HFFc6 (cell line): ENCODE measurements at regions not wholly inside any gene's neighbourhood (a gene's known extent, or its start where the extent isn't known, plus 50 kb on each side); places are given as distances from the start of the nearest gene placed in this dataset.

Experiments used
- DNase-seq: peaks from one replicate; pipeline ENCODE4 v3.0.0-alpha.2; 2018
- H3K27ac Mint-ChIP-seq: 2 replicates; pipeline ENCODE4 v1.8.0; 2020; ENCODE audit warnings: mild to moderate bottlenecking, mixed read lengths
- H3K27me3 Mint-ChIP-seq: 2 replicates; pipeline ENCODE4 v1.8.0; 2021; ENCODE audit warnings: mild to moderate bottlenecking, moderate library complexity, mixed read lengths; ENCODE audit not compliant: insufficient read depth
- H3K36me3 Mint-ChIP-seq: 2 replicates; pipeline ENCODE4 v1.8.0; 2021; ENCODE audit warnings: low read depth, mixed read lengths
- H3K4me1 Mint-ChIP-seq: 2 replicates; pipeline ENCODE4 v1.8.0; 2020; ENCODE audit warnings: low read depth, mixed read lengths
- H3K4me3 Mint-ChIP-seq: 2 replicates; pipeline ENCODE4 v1.8.0; 2020; ENCODE audit warnings: mild to moderate bottlenecking, moderate library complexity, mixed read lengths
- H3K9me3 Mint-ChIP-seq: 2 replicates; pipeline ENCODE4 v1.8.0; 2020; ENCODE audit warnings: mild to moderate bottlenecking, mixed read lengths
- CTCF ChIP-seq: fragments of 200-600 bp; sonication (generic); IDR thresholded peaks from 2 replicates; pipeline ENCODE4 v1.5.0; 2021; ENCODE audit warnings: antibody characterized with exemption, mild to moderate bottlenecking

GRCh38 chr11:134613646-134614045 is 201.6 kb upstream of the B3GAT1 start:
- H3K4me3 Mint-ChIP-seq = no peak overlapping the region
- H3K36me3 Mint-ChIP-seq = peaks cover 12% of the 10 kb centered on the region; the same call in 1 of the 2 replicates
- H3K27ac Mint-ChIP-seq = no peak overlapping the region
- no peak for DNase-seq
- no peaks in the 10 kb centered on the region for H3K4me1 Mint-ChIP-seq
- peaks cover 76% of the 10 kb centered on the region for H3K9me3 Mint-ChIP-seq
- no peak for TF ChIP-seq CTCF
- H3K27me3 Mint-ChIP-seq = no peaks in the 10 kb centered on the region; the same call in 1 of the 2 replicates

DNA sequence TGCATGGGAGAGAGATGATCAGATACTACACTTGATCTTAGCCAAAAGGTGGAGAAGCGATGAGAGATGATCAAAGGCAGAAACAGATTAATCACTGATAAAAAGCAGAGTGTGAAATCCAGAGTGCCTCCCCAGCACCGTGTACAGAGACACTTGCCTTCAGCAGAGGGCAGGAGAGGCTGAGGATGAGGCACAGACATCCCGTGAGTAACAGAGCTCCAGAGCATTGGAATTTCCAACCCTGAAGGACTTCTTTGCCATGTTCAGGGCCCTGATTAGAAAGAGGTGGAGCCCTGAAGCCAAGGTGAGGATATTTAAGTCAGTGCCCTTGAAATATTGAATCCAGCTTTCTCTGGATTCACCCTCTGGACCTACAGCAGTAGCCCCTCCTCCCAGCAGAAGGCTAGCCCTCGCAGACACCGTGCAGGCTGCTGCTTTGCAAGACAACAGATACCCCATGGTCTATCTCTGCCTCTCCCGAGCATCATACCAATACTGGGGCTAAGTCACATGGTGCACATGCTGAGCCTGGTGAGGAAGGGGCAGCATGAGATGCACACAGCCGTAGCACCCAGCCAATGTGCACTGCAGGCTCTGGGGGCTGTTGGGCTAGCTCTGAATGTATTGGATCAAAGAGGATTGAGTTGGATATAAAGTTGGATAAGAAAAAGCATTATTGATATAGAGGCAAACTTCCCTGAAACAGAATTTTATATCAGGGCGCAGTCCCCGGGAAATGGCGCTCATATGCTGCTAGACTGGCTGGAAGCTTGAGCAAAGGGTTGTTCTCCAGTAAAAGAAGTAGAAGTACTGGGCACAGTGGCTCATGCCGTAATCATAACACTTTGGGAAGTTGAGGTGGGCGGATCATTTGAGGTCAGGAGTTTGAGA is 200.3 kb upstream of the B3GAT1 start:
- Mint-ChIP-seq H3K4me3 (no peak overlapping the region), H3K4me1 (no peaks in the 10 kb centered on the region), H3K27ac (no peak overlapping the region), H3K9me3 (peaks cover 76% of the 10 kb centered on the region), H3K27me3 (no peaks in the 10 kb centered on the region; the same call in 1 of the 2 replicates), H3K36me3 (peaks cover 12% of the 10 kb centered on the region; the same call in 1 of the 2 replicates)
- TF ChIP-seq CTCF = no peak
- DNase-seq = no peak

- H3K27ac Mint-ChIP-seq = no peak overlapping the region
- TF ChIP-seq CTCF = no peak
Observed at GRCh38 chr11:134611537-134611936, 199.5 kb upstream of the B3GAT1 start.

DNA sequence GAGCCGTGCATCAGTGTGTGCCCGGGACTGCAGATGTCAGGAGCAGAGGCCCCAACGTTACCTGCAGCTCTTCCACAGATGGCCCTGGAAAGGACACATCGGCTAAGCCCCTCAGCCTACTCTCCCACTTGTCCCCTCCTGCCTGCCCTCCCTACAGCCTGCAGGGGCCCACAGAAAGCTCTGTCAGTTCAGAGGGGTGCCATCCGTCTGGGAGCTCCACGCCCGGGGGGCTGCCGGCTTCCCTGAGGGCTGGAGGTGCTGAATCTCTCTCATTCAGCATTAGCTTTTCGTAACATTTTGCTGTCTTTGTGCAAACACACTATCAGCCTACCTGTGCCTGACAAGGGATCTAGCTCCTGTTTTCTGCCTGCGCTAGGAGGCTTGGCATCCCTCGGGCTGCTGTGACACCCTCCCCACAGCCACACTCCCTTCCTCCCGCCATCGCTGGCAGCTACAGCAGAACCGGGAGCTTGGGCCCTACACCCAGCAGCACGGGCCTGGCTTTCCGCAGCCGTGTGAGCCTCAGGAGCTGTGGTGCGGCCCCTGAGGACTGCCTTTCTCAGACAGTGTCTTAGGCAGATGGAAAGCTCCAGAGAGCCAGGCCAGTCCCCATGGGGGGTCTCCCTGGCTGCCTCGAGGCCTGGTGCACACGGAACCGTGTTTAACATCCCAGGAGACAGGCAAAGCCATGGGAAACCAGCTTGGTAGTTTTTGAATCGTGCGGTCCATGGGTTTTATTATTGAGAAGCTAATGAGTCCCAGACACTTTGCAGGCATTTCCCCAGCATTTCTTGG is 198.3 kb upstream of the B3GAT1 start:
- Mint-ChIP-seq H3K4me1 (no peaks in the 10 kb centered on the region), H3K9me3 (peaks cover 70% of the 10 kb centered on the region), H3K27me3 (no peaks in the 10 kb centered on the region; the same call in 1 of the 2 replicates), H3K4me3 (no peak overlapping the region), H3K27ac (no peak overlapping the region), H3K36me3 (peaks cover 6% of the 10 kb centered on the region; the same call in 1 of the 2 replicates)
- no peak for TF ChIP-seq CTCF
- no peak for DNase-seq

More at GRCh38 chr11:134611537-134611936, 199.5 kb upstream of the B3GAT1 start:
- DNase-seq = no peak
- Mint-ChIP-seq H3K36me3 (peaks cover 10% of the 10 kb centered on the region; the same call in 1 of the 2 replicates), H3K4me1 (no peaks in the 10 kb centered on the region), H3K9me3 (peaks cover 73% of the 10 kb centered on the region), H3K4me3 (no peak overlapping the region), H3K27me3 (no peaks in the 10 kb centered on the region; the same call in 1 of the 2 replicates)

DNA sequence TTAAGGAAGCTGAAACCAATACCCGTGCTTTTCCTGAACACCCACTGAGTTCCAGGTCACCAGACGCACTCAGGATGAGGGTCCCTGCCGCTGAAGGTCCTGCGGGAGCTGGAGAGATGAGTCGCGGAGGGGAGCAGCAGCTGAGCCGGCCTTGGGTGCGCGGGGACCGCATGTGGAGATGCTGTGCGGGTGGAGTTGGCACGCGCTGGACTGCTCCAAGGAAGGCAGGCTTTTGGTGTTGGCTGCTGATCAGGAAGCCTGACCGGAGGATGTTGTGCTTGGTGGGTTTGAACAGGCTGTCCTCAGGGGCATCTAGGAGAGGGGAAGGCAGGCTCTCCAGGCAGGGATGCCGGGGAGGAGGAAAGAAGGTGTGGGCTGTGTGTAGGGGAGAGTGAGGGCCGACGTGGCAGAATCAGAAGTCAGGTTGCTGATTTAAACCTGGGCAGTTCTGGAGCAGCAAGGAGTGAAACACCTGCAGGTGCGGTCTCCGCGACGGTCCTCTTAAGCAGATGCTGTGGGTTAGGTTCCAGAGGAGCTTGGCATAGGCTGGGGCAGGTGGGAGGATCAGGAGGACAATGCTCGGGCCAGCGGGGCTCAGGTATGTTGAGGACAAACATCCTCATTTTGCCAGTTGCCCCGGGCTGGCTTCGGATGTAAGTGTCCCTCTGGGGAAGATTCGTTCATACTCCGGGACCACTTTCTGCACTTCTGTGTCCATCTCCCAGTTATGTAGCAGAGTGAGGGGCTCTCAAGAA is 197.5 kb upstream of the B3GAT1 start:
- no peak for TF ChIP-seq CTCF
- H3K36me3 Mint-ChIP-seq = peaks cover 6% of the 10 kb centered on the region; the same call in 1 of the 2 replicates
- no peak overlapping the region for H3K4me3 Mint-ChIP-seq
- no peak for DNase-seq
- peaks cover 64% of the 10 kb centered on the region for H3K9me3 Mint-ChIP-seq
- H3K27ac Mint-ChIP-seq = no peak overlapping the region
- no peaks in the 10 kb centered on the region; the same call in 1 of the 2 replicates for H3K27me3 Mint-ChIP-seq
- H3K4me1 Mint-ChIP-seq = no peaks in the 10 kb centered on the region
